ENCODE measurements at regions not wholly inside any gene's neighbourhood (a gene's known extent, or its start where the extent isn't known, plus 50 kb on each side); places are given as distances from the start of the nearest gene placed in this dataset.

- TF ChIP-seq, protein P1, sequence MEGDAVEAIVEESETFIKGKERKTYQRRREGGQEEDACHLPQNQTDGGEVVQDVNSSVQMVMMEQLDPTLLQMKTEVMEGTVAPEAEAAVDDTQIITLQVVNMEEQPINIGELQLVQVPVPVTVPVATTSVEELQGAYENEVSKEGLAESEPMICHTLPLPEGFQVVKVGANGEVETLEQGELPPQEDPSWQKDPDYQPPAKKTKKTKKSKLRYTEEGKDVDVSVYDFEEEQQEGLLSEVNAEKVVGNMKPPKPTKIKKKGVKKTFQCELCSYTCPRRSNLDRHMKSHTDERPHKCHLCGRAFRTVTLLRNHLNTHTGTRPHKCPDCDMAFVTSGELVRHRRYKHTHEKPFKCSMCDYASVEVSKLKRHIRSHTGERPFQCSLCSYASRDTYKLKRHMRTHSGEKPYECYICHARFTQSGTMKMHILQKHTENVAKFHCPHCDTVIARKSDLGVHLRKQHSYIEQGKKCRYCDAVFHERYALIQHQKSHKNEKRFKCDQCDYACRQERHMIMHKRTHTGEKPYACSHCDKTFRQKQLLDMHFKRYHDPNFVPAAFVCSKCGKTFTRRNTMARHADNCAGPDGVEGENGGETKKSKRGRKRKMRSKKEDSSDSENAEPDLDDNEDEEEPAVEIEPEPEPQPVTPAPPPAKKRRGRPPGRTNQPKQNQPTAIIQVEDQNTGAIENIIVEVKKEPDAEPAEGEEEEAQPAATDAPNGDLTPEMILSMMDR (IDR thresholded peaks at IDR 0.05): no peak
- no peak for TF ChIP-seq POLR2A (IDR thresholded peaks at IDR 0.05)
Observed at GRCh38 chr6:131412960-131413830, 159.8 kb upstream of the ARG1 start.

All from uterus (tissue), 2 donors.